Osteoblast (primary cell): ENCODE measurements at regions not wholly inside any gene's neighbourhood (a gene's known extent, or its start where the extent isn't known, plus 50 kb on each side); places are given as distances from the start of the nearest gene placed in this dataset.

Source experiments
- DNase-seq: peaks from one replicate; pipeline ENCODE4 v3.0.0; 2011; ENCODE audit warnings: low spot score, mixed read lengths; ENCODE audit not compliant: insufficient read length; ENCODE audit errors: missing footprints
- H2AFZ ChIP-seq: 2 replicates; pipeline ENCODE4 v1.6.0; 2011; ENCODE audit warnings: mild to moderate bottlenecking, low read length
- H3K27ac ChIP-seq: 2 replicates; pipeline ENCODE4 v1.5.1; 2011; ENCODE audit warnings: mild to moderate bottlenecking, low read depth, low read length, moderate library complexity
- H3K27me3 ChIP-seq: 2 replicates; pipeline ENCODE4 v1.6.0; 2012; ENCODE audit warnings: mild to moderate bottlenecking, control low read depth, inconsistent platforms, low read length, moderate library complexity; ENCODE audit not compliant: insufficient read depth
- H3K36me3 ChIP-seq: 2 replicates; pipeline ENCODE4 v1.5.1; 2011; ENCODE audit warnings: mild to moderate bottlenecking, low read length, control low read depth, moderate library complexity; ENCODE audit not compliant: insufficient read depth
- H3K4me1 ChIP-seq: 2 replicates; pipeline ENCODE4 v1.5.1; 2011; ENCODE audit warnings: mild to moderate bottlenecking, low read length, control low read depth, moderate library complexity; ENCODE audit not compliant: insufficient read depth
- H3K4me2 ChIP-seq: 2 replicates; pipeline ENCODE4 v1.6.0; 2011; ENCODE audit warnings: mild to moderate bottlenecking, low read length; ENCODE audit not compliant: insufficient read depth
- H3K4me3 ChIP-seq: fragments of 200-600 bp; sonication (generic); 3 replicates; pipeline ENCODE4 v1.5.1; 2012; ENCODE audit warnings: mild to moderate bottlenecking, low read length, inconsistent platforms; ENCODE audit not compliant: insufficient read depth
- H3K79me2 ChIP-seq: 2 replicates; pipeline ENCODE4 v1.6.0; 2012; ENCODE audit warnings: mild to moderate bottlenecking, low read length, control low read depth, inconsistent platforms; ENCODE audit not compliant: insufficient read depth
- H3K9me3 ChIP-seq: 2 replicates; pipeline ENCODE4 v1.5.1; 2011; ENCODE audit warnings: low read depth, low read length, control low read depth
- H4K20me1 ChIP-seq: 2 replicates; pipeline ENCODE4 v1.6.0; 2012; ENCODE audit warnings: mild to moderate bottlenecking, low read length, control low read depth; ENCODE audit not compliant: insufficient read depth
- TF ChIP-seq, protein P1 (sequence below): IDR thresholded peaks from 2 replicates; pipeline ENCODE4 v1.5.1; 2011; ENCODE audit warnings: mild to moderate bottlenecking, low read depth, low read length, moderate library complexity; ENCODE audit errors: extremely low read depth

DNA sequence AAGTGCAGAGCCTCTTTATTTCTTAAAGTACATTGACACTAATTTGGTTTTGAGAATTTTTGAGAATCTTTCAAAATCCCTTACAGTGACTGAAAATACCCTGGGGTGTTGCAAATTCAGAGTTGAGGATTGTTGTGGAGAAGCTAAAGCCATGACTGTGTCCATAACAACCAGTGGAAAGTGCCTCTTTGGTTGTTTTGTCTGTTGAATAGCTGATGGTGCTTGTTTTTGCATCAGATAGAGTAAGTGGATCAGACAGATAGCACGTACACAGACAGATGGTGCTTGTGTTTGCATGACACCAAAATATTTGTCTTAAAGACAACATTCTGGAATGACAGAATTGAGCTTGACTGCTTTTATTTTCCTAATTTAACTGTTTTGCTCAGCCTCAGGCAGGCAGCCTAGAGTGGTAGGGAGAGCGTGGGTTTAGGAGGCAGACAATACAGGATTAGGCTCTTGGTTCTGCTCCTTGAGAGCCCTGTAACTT, 265.0 kb downstream of the IL20RB start:
- Histone ChIP-seq H2AFZ (no peak overlapping the region), H3K79me2 (no peaks in the 10 kb centered on the region), H3K4me1 (no peaks in the 10 kb centered on the region), H4K20me1 (no peaks in the 10 kb centered on the region), H3K9me3 (no peaks in the 10 kb centered on the region), H3K27me3 (no peaks in the 10 kb centered on the region), H3K27ac (no peak overlapping the region), H3K36me3 (no peaks in the 10 kb centered on the region), H3K4me2 (no peak overlapping the region), H3K4me3 (no peak overlapping the region)
- DNase-seq: no peak
- TF ChIP-seq, protein P1, sequence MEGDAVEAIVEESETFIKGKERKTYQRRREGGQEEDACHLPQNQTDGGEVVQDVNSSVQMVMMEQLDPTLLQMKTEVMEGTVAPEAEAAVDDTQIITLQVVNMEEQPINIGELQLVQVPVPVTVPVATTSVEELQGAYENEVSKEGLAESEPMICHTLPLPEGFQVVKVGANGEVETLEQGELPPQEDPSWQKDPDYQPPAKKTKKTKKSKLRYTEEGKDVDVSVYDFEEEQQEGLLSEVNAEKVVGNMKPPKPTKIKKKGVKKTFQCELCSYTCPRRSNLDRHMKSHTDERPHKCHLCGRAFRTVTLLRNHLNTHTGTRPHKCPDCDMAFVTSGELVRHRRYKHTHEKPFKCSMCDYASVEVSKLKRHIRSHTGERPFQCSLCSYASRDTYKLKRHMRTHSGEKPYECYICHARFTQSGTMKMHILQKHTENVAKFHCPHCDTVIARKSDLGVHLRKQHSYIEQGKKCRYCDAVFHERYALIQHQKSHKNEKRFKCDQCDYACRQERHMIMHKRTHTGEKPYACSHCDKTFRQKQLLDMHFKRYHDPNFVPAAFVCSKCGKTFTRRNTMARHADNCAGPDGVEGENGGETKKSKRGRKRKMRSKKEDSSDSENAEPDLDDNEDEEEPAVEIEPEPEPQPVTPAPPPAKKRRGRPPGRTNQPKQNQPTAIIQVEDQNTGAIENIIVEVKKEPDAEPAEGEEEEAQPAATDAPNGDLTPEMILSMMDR: no peak

- Histone ChIP-seq H2AFZ (no peak overlapping the region), H3K27ac (no peak overlapping the region), H3K4me3 (no peak overlapping the region)
These were observed 266.7 kb downstream of the IL20RB start for GRCh38 chr3:137224464-137224863.

GRCh38 chr3:137242836-137243400, 285.1 kb downstream of the IL20RB start:
- H3K27me3 ChIP-seq: no peaks in the 10 kb centered on the region
- H3K36me3 ChIP-seq: no peaks in the 10 kb centered on the region
- H3K4me1 ChIP-seq: no peaks in the 10 kb centered on the region
- no peak overlapping the region for H2AFZ ChIP-seq
- DNase-seq: no peak
- no peak overlapping the region for H3K4me2 ChIP-seq
- no peaks in the 10 kb centered on the region for H3K9me3 ChIP-seq
- H3K79me2 ChIP-seq: no peaks in the 10 kb centered on the region
- H4K20me1 ChIP-seq: no peaks in the 10 kb centered on the region
- TF ChIP-seq, protein P1: no peak
- no peak overlapping the region for H3K4me3 ChIP-seq
- no peak overlapping the region for H3K27ac ChIP-seq

More at GRCh38 chr3:137224464-137224863, 266.7 kb downstream of the IL20RB start:
- no peaks in the 10 kb centered on the region for H3K79me2 ChIP-seq
- no peaks in the 10 kb centered on the region for H4K20me1 ChIP-seq
- no peak overlapping the region for H3K4me2 ChIP-seq
- H3K4me1 ChIP-seq: no peaks in the 10 kb centered on the region
- no peaks in the 10 kb centered on the region for H3K36me3 ChIP-seq
- no peaks in the 10 kb centered on the region for H3K9me3 ChIP-seq
- DNase-seq: no peak
- no peaks in the 10 kb centered on the region for H3K27me3 ChIP-seq
- TF ChIP-seq, protein P1: no peak

DNA sequence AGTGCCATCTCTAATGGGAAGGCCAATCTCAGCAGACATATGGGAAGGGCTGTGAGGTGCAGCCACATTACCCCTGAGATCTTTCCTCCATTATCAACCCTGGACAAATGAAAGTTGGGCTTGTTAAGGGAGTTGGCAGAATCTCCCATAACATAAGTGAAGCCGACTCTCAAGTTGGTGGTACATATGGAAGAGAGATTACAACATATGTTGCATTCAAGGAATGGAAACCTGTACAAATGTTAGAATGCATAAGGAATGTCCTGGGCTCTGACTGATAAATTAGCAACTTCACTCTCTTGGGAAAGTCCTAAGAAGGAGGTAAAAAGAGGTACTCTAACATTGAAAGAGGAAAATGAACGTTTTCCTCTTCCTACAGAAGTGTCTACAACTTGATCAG, 288.7 kb downstream of the IL20RB start:
- H3K9me3 ChIP-seq: peaks cover 2% of the 10 kb centered on the region
- no peaks in the 10 kb centered on the region for H3K36me3 ChIP-seq
- no peaks in the 10 kb centered on the region for H3K79me2 ChIP-seq
- no peak overlapping the region for H2AFZ ChIP-seq
- TF ChIP-seq, protein P1: no peak
- H3K4me2 ChIP-seq: no peak overlapping the region
- H4K20me1 ChIP-seq: no peaks in the 10 kb centered on the region
- no peaks in the 10 kb centered on the region for H3K4me1 ChIP-seq
- H3K27me3 ChIP-seq: no peaks in the 10 kb centered on the region
- DNase-seq: no peak
- no peak overlapping the region for H3K4me3 ChIP-seq
- no peak overlapping the region for H3K27ac ChIP-seq
